Stimulated activated CD8-positive, alpha-beta memory T cell treated with anti-CD3 and anti-CD28 coated beads, Interleukin-7, amount 100 ng/mL, for 4 hours (primary cell): ENCODE measurements at regions not wholly inside any gene's neighbourhood (a gene's known extent, or its start where the extent isn't known, plus 50 kb on each side); places are given as distances from the start of the nearest gene placed in this dataset.

Experiments used
- DNase-seq, 2 donors: peaks; one replicate each; pipeline ENCODE4 v3.0.0-alpha.2; 2020; ENCODE audit warnings: low read depth in 2 of 2

DNA sequence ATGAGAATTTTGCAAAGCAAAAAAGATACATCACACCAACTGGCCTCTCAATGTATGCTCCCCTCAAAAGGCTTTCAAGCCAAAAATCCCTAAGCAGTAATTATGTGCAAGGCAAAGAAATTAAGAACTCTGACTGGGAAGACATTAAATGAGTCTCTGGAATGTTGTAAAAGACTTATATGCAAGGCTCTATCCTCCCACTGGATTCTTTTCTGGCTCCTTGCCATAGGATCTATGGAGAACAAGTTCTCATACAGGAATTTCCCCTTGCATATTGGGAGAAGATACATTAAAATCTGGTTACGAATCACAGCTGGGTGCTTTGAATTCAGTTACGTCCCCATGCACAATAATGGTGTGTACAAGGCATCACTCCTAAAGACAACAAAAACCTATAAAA lies 73.4 kb upstream of the ATL2 start:
- no peak for DNase-seq

DNA sequence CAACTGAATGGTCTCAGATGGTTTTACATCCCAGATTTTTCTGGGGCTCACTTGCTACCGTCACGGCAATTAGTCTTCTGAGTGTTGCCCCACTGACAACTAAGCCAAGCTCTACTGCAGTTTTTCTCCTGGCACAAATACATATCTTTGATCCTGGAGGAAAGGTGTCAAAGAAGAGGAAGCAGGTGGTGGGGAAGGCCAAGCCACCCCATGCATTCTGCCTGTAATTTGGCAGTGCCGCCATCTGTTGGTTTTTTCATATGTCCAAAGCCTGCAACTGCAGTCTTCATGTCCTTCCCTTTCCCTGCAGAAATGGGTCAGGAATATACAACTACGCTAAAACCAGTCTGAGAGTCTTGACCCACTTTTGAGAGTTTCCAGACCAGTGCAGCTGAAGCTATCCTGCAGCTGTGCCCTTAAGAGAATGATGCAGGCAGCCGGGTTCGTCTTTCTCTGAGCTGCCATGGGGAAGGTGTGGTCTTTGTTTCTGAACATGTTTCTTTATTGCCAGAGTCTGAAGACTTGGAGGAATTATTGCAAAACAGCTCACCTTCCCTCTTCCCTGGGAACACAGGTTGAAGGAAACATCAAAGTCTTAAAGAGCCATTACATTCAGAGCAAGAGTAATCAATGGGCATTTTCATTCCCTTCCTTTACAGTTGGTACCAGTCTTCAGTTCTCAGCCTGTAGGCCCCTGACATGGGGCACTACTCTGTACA lies 71.8 kb upstream of the ATL2 start:
- no peak for DNase-seq

DNA sequence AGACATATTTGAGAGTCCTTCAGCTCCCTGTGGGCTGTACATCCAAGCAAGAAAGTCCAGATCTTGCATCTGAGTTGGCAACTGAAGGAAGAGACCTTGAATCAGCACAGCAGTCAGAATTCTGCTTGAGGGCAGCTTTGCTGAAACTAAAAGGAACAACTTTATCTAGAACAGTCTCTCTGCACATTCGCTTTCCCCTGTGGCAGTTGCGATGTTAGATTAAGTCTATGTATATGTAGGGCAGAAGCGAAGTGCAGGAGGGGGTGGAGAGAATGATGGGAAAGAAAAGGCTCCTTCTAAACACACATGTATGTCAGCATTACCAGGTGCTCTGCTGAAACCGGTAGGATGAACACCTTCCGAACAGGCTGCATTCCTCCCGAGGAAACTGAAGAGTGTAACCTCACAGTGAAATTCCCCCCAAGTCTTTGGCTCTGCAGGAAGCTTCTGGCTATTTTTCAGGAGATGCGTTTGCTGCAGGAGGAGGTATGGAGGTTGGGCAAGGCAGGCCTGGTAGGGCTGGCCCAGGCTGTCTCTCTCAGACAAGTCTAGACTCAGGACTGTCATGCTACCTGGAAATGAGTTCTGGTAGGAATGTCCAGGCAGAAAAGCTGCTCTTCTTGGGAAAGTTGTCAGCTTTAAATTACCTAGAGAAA lies 70.0 kb upstream of the ATL2 start:
- no peak for DNase-seq

GRCh38 chr2:38446418-38446817 lies 69.3 kb upstream of the ATL2 start:
- DNase-seq = no peak

DNA sequence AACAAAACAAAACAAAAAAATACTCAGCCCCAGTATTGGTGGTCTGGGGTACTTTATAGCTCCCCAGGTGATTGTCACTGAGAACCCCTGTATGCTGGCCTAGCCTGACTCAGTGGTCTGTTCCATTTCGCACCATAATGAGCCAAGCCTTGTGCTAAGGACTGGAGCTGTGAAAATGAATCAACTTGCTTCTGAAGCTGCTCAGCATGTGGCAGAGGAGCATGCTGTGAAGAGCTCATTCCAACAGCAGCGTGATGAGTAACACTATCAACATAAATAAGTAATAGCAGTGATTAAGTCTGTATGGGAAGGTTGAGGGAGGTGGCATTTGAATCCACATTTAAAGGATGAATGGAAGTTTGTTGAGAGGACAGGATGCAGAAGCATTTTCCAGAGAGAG lies 67.2 kb upstream of the ATL2 start:
- no peak for DNase-seq

DNA sequence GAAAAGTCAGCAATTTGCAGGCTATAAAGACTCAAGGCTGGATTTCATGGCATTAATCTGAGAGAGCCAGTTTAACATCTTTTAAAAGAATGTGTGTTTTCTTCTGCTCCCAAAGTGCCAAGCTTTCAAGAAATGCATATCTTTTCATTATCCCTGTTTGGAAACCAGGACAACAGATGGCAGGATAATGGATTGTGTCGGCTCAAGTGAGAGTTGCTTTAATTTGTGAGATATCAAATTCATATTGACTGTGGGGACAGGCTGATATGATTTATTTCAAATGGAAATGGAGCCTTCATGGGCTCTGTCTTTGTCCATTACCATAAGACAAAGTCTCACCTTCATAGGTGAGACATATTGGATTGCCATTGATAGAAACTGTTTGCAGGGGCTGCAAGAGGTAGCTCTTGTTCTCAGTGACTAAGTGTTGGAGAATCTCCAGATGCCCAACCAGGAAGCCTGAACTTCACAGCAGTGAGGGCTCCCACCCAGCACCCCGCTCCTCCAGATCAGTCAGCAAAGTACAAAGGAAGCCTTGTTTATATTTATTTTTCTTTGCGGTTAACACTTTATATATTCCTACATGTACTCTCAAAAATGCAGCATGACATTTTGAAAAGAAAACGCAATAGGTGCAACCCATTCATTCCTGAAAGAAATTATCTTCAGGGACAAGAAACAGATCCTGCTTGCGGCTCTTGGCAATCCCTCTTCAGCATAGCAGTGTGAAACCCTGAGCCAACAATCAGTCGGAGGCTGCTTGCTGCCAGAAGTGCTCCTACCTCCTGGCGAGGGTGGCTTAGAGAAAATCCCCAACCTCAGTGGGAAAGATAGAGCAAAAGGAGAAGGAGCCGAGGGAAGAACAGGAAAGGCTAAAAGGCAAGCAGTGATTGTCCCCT lies 65.8 kb upstream of the ATL2 start:
- DNase-seq = no peak

DNA sequence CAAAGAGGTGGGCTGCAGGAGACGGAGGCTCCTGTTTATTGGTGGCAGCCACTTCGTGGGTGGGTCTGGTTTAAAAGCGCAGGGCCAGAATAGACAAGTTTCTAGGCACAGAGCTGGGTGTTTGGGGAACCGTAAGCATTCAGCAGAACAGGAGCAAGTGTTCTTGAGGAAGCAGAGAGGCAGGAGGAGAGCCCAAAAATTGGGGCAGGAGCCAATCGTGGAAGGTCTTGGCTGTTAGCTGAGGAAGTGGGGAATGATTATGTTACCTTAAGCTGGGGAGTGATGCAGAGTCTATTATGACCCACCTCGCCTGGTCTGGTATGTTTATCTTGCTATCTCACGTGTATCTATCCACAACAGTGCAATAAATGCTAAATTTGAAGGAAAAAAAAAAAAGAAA lies 64.3 kb upstream of the ATL2 start:
- DNase-seq = no peak

DNA sequence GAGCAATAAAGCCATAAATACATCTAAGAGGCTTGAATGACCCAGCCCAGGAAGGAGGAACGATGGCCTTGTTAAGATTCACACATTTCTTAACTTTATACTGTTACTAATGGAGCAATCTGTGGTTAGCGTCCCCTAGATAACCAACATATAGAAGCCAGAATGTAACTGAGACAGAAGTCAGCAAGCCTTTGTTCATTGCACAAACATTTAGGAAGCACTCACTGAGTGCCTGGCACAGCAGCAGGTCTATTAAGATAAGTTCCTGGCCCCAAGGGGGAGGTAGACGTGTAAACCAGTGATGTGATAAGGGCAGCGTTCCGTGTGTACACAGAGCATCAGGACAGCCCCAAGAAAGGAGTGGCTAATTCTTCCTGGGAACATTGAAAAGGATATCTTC lies 63.6 kb upstream of the ATL2 start:
- DNase-seq = no peak

DNA sequence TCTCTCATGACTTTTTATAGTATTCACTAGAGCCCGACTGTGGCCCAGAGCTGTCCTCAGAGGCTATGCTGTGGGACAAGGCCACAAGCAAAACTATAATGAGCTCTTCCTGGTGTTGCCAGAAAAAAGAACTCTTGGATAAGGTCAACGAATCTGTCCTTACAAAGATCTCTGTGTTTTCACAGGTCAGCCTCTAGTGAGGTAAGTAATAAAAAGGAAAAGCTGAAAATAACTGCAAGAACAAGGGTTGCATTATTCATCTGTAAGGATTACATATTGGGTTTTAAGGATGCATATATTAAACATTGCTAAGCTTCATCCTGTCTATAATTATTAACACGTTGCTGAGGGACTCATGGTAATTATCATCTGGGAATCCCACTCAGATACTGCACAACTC lies 62.8 kb upstream of the ATL2 start:
- no peak for DNase-seq

GRCh38 chr2:38438883-38439612 lies 62.0 kb upstream of the ATL2 start:
- no peak for DNase-seq

GRCh38 chr2:38438133-38438882 lies 61.2 kb upstream of the ATL2 start:
- no peak for DNase-seq

DNA sequence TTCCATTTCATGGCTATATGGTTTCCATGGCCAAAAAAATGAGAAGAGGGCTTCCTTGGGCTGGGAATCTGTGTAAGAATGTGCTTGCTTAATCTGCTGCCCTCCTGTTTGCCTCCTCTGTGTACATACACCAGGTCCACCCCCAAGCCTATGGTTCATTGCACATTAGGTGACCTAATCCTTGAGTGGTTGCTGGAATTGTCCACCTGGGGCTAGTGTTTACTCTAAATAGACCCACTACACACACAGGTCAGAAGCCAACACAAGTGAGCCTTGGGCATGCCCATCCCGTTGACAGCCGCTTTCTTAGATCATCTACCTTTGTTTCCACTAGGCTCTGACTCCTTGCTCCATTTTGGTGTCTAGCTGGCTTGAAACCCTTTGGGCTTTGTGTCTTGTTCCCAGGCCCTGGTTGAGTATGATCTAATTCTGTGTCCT lies 59.2 kb upstream of the ATL2 start:
- DNase-seq = no peak

DNA sequence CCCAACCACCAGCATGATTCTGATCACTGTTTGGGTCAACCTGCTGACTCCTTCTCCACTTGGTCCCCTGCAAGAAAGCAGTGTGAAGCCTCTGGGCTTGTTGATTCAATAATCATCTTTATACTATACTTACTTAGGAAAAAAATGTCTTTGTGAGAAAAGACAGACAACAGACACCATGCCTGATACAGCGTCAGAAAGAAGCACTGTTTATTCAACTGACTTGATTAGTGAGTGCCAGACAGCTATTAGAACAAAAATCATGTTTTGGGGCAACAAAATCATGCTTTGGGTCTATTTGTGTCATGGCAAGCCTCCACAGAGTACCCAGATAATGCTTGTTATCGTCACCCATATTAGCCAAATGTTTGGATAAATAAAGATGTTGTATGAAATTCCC lies 58.7 kb upstream of the ATL2 start:
- DNase-seq = no peak

DNA sequence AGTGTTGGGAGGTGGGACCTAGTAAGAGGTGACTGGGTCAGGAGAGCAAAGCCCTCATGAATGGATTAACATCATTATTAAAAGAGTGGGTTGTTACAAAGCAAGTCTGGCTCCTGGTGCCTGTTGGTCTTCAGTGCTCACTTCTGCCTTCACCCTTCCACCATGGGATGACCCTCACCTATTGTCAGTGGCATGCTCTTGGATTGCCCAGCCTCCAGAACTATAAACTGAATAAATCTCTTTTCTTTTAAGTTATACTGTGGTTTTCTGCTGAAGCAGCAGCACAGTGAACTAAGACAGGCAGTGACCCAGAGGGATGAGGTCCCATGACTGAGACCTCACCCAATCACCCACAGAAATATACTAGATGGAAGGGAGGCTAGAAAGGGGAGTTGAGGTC lies 57.5 kb upstream of the ATL2 start:
- no peak for DNase-seq

DNA sequence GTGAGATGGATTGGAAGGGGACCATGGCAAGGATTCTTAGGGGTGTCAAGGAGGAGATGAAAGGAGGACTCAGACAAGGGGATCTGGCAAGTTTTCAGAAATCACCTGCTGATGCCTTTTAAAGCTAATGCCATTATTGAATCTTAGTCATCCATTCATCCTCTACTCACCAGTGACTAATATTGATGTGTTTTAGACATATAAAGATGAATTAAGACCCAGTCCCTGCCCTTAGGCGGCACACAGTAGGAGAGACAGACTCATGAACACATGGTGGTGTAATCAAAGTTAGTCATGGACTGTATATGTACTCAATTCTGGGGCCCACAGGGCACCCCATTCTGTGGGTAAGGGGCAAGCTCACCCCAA lies 56.5 kb upstream of the ATL2 start:
- DNase-seq = no peak

GRCh38 chr2:38432820-38433606 lies 55.9 kb upstream of the ATL2 start:
- DNase-seq = no peak

DNA sequence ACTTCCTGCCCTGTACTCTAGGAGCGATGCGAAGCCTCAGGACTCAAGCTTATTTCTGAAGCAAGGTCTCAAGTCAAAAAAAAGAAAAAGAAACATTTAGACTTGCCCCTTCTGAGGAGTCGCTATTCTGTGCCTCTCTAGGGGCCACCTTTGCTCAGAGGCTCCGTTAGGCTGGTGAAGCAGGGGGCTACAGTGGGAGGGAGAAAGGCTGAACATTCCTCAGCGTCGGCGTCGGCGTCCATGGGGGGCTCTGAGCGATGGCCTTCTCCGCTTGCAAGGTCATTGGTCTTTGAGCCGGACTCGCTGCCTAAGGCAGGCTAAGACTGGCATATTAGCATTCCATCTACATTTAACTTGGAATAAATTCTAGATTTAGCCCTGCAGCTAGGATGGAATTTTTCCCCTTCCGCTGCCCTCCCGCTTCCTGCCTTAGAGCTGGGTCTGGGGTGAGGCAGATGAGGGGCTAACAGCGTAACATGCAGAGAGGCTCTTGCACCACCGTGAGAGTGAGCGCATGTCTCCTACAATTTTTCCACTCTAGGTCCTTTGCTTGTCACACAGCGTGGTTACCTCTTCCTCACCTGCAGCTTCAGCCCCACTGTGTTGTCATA lies 53.6 kb upstream of the ATL2 start:
- DNase-seq = no peak

DNA sequence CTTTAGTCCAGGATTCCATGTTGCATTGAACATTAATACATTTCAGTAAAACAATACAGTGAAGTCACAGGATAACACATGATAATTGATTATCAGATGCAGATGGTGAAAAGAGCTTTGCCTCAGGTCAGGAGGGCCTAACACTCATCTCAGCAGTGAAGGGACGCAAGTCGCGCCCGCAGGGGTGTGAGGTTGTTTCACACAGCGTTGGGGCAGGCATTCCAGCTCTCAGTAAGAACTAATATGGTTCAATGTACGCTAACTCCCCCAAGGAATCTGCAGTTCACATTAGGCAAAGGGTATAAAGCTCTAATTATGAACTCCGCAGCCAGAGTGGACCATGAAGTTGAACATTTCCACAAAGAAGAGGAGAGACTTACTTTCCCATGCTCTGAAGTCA lies 53.1 kb upstream of the ATL2 start:
- DNase-seq = no peak

- no peak for DNase-seq
Measured at GRCh38 chr2:38427936-38428335, 50.9 kb upstream of the ATL2 start.

GRCh38 chr2:38427054-38427453 lies 50.0 kb upstream of the ATL2 start:
- no peak for DNase-seq
